Spleen (tissue), 7 donors: ENCODE measurements at regions not wholly inside any gene's neighbourhood (a gene's known extent, or its start where the extent isn't known, plus 50 kb on each side); places are given as distances from the start of the nearest gene placed in this dataset.

ENCODE experiments used
- POLR2A ChIP-seq, 3 donors: fragments of 450-650 bp; IDR thresholded peaks; one replicate each; pipeline ENCODE4 v1.5.1; 2017; ENCODE audit warnings: antibody characterized with exemption in 3 of 3, mild to moderate bottlenecking in 1 of 3
- POLR2AphosphoS5 ChIP-seq, 3 donors: sonication (generic); formaldehyde crosslinking; IDR thresholded peaks; one replicate each; pipeline ENCODE4 v1.5.1; 2017; ENCODE audit warnings: antibody characterized with exemption in 3 of 3
- TF ChIP-seq, protein P1 (sequence below), 11 experiments: fragments of 200-600 bp in 7 of 11; fragments of 450-650 bp in 4 of 11; sonication (generic) in 4 of 11; IDR thresholded peaks in 8 of 11; conservative IDR thresholded peaks in 3 of 11; 1 replicate in 7 of 11; 2 replicates in 4 of 11; pipeline versions ENCODE4 v1.4.0 to v1.8.0; 2016 to 2021; ENCODE audit warnings: antibody characterized with exemption in 11 of 11, inconsistent platforms in 4 of 11, mild to moderate bottlenecking in 1 of 11
- donor health status: DM: no; HTN: no; CAD: no; lungs with moderate emphysema.
- donor health status: DM: no; HTN: no; CAD: no.
- donor health status: DM: no; HTN: no; CAD: no.

DNA sequence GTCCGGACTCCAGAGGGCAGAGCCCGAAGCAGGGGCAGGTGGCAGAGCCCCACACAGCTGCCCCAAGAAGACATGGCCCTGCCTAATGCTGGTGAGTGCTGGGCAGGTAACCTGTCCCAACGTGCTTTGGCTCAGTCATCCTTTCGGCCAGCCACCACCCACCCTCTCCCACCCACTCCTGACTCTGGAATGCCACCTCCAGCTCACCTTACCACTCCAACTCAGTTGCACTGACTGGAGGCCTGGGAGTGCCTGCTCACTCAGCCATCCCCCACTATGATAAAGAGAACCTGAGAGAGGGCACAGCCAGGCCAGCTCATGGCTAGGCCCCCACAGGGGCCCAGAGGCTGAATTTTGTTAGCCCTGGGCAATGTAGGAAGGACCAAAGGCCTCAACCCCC, 53.8 kb upstream of the MPEG1 start:
- TF ChIP-seq, protein P1, sequence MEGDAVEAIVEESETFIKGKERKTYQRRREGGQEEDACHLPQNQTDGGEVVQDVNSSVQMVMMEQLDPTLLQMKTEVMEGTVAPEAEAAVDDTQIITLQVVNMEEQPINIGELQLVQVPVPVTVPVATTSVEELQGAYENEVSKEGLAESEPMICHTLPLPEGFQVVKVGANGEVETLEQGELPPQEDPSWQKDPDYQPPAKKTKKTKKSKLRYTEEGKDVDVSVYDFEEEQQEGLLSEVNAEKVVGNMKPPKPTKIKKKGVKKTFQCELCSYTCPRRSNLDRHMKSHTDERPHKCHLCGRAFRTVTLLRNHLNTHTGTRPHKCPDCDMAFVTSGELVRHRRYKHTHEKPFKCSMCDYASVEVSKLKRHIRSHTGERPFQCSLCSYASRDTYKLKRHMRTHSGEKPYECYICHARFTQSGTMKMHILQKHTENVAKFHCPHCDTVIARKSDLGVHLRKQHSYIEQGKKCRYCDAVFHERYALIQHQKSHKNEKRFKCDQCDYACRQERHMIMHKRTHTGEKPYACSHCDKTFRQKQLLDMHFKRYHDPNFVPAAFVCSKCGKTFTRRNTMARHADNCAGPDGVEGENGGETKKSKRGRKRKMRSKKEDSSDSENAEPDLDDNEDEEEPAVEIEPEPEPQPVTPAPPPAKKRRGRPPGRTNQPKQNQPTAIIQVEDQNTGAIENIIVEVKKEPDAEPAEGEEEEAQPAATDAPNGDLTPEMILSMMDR (IDR thresholded peaks at IDR 0.05 in 8 of 11, conservative IDR thresholded peaks at IDR 0.05 in 3 of 11) = no peak
- TF ChIP-seq POLR2A (IDR thresholded peaks at IDR 0.05) (no peak), POLR2AphosphoS5 (IDR thresholded peaks at IDR 0.05) (no peak)
